ENCODE measurements at regions not wholly inside any gene's neighbourhood (a gene's known extent, or its start where the extent isn't known, plus 50 kb on each side); places are given as distances from the start of the nearest gene placed in this dataset.

GRCh38 chr17:79484600-79485418 lies 126.0 kb downstream of the RBFOX3 start:
- Mint-ChIP-seq H3K9me3 (no peaks in the 10 kb centered on the region), H3K4me3 (no peak overlapping the region), H3K27me3 (peaks cover 40% of the 10 kb centered on the region)

GRCh38 chr17:79483842-79484241 lies 127.0 kb downstream of the RBFOX3 start:
- H3K36me3 Mint-ChIP-seq (ENCODE audit: low read depth): no peaks in the 10 kb centered on the region

More at GRCh38 chr17:79484600-79485418, 126.0 kb downstream of the RBFOX3 start:
- no peaks in the 10 kb centered on the region for H3K4me1 Mint-ChIP-seq (ENCODE audit: low read depth)
- H3K36me3 Mint-ChIP-seq (ENCODE audit: low read depth): no peaks in the 10 kb centered on the region
- no peak overlapping the region for H3K27ac Mint-ChIP-seq

GRCh38 chr17:79482727-79483521 lies 127.9 kb downstream of the RBFOX3 start:
- peaks cover 37% of the 10 kb centered on the region for H3K27me3 Mint-ChIP-seq
- H3K9me3 Mint-ChIP-seq: no peaks in the 10 kb centered on the region
- no peaks in the 10 kb centered on the region for H3K36me3 Mint-ChIP-seq (ENCODE audit: low read depth)
- no peaks in the 10 kb centered on the region for H3K4me1 Mint-ChIP-seq (ENCODE audit: low read depth)
- no peak overlapping the region for H3K27ac Mint-ChIP-seq
- H3K4me3 Mint-ChIP-seq: no peak overlapping the region

More at GRCh38 chr17:79483842-79484241, 127.0 kb downstream of the RBFOX3 start:
- Mint-ChIP-seq H3K27ac (no peak overlapping the region), H3K9me3 (no peaks in the 10 kb centered on the region), H3K4me1 (ENCODE audit: low read depth) (no peaks in the 10 kb centered on the region), H3K27me3 (peaks cover 37% of the 10 kb centered on the region), H3K4me3 (no peak overlapping the region)

GRCh38 chr17:79479876-79480275 lies 131.0 kb downstream of the RBFOX3 start:
- Mint-ChIP-seq H3K9me3 (no peaks in the 10 kb centered on the region), H3K4me3 (no peak overlapping the region), H3K27ac (no peak overlapping the region), H3K36me3 (ENCODE audit: low read depth) (no peaks in the 10 kb centered on the region), H3K27me3 (peaks cover 35% of the 10 kb centered on the region), H3K4me1 (ENCODE audit: low read depth) (no peaks in the 10 kb centered on the region)

- H3K27ac Mint-ChIP-seq: no peak overlapping the region
- no peaks in the 10 kb centered on the region for H3K4me1 Mint-ChIP-seq (ENCODE audit: low read depth)
- H3K27me3 Mint-ChIP-seq: peaks cover 38% of the 10 kb centered on the region
- no peaks in the 10 kb centered on the region for H3K9me3 Mint-ChIP-seq
- no peaks in the 10 kb centered on the region for H3K36me3 Mint-ChIP-seq (ENCODE audit: low read depth)
- no peak overlapping the region for H3K4me3 Mint-ChIP-seq
Measured at GRCh38 chr17:79478841-79479240, 132.0 kb downstream of the RBFOX3 start.

- Mint-ChIP-seq H3K4me1 (ENCODE audit: low read depth) (no peaks in the 10 kb centered on the region), H3K36me3 (ENCODE audit: low read depth) (no peaks in the 10 kb centered on the region), H3K27ac (no peak overlapping the region), H3K4me3 (no peak overlapping the region), H3K27me3 (peaks cover 36% of the 10 kb centered on the region), H3K9me3 (no peaks in the 10 kb centered on the region)
Measured at GRCh38 chr17:79478051-79478461, 132.8 kb downstream of the RBFOX3 start.

- Mint-ChIP-seq H3K27ac (no peak overlapping the region), H3K4me1 (ENCODE audit: low read depth) (no peaks in the 10 kb centered on the region), H3K36me3 (ENCODE audit: low read depth) (no peaks in the 10 kb centered on the region), H3K9me3 (no peaks in the 10 kb centered on the region), H3K27me3 (peaks cover 31% of the 10 kb centered on the region), H3K4me3 (no peak overlapping the region)
Measured at GRCh38 chr17:79476074-79476652, 134.7 kb downstream of the RBFOX3 start.

GRCh38 chr17:79473876-79474440 lies 136.9 kb downstream of the RBFOX3 start:
- Mint-ChIP-seq H3K9me3 (no peaks in the 10 kb centered on the region), H3K4me1 (ENCODE audit: low read depth) (no peaks in the 10 kb centered on the region), H3K27ac (peak overlapping the region; percentile 7), H3K4me3 (no peak overlapping the region), H3K27me3 (peaks cover 30% of the 10 kb centered on the region), H3K36me3 (ENCODE audit: low read depth) (no peaks in the 10 kb centered on the region)

- peak overlapping the region; percentile 7 for H3K27ac Mint-ChIP-seq
- no peaks in the 10 kb centered on the region for H3K9me3 Mint-ChIP-seq
- peaks cover 30% of the 10 kb centered on the region for H3K27me3 Mint-ChIP-seq
- no peaks in the 10 kb centered on the region for H3K4me1 Mint-ChIP-seq (ENCODE audit: low read depth)
- H3K4me3 Mint-ChIP-seq: no peak overlapping the region
- no peaks in the 10 kb centered on the region for H3K36me3 Mint-ChIP-seq (ENCODE audit: low read depth)
Measured at GRCh38 chr17:79473111-79473875, 137.6 kb downstream of the RBFOX3 start.

GRCh38 chr17:79470754-79471153 lies 140.1 kb downstream of the RBFOX3 start:
- Mint-ChIP-seq H3K9me3 (no peaks in the 10 kb centered on the region), H3K36me3 (ENCODE audit: low read depth) (no peaks in the 10 kb centered on the region), H3K27ac (no peak overlapping the region), H3K4me1 (ENCODE audit: low read depth) (no peaks in the 10 kb centered on the region), H3K4me3 (no peak overlapping the region), H3K27me3 (peaks cover 30% of the 10 kb centered on the region)

GRCh38 chr17:79469646-79470045 lies 141.2 kb downstream of the RBFOX3 start:
- no peaks in the 10 kb centered on the region for H3K4me1 Mint-ChIP-seq (ENCODE audit: low read depth)

GRCh38 chr17:79468183-79468944 lies 142.5 kb downstream of the RBFOX3 start:
- Mint-ChIP-seq H3K27me3 (peaks cover 13% of the 10 kb centered on the region), H3K36me3 (ENCODE audit: low read depth) (no peaks in the 10 kb centered on the region), H3K9me3 (no peaks in the 10 kb centered on the region), H3K4me3 (no peak overlapping the region), H3K27ac (no peak overlapping the region), H3K4me1 (ENCODE audit: low read depth) (no peaks in the 10 kb centered on the region)

More at GRCh38 chr17:79469646-79470045, 141.2 kb downstream of the RBFOX3 start:
- no peaks in the 10 kb centered on the region for H3K9me3 Mint-ChIP-seq
- peaks cover 21% of the 10 kb centered on the region for H3K27me3 Mint-ChIP-seq
- H3K36me3 Mint-ChIP-seq (ENCODE audit: low read depth): no peaks in the 10 kb centered on the region
- H3K4me3 Mint-ChIP-seq: no peak overlapping the region
- H3K27ac Mint-ChIP-seq: no peak overlapping the region

- H3K9me3 Mint-ChIP-seq: no peaks in the 10 kb centered on the region
- no peaks in the 10 kb centered on the region for H3K4me1 Mint-ChIP-seq (ENCODE audit: low read depth)
- peaks cover 13% of the 10 kb centered on the region for H3K27me3 Mint-ChIP-seq
- no peaks in the 10 kb centered on the region for H3K36me3 Mint-ChIP-seq (ENCODE audit: low read depth)
- H3K4me3 Mint-ChIP-seq: no peak overlapping the region
- H3K27ac Mint-ChIP-seq: no peak overlapping the region
Measured at GRCh38 chr17:79466562-79467350, 144.1 kb downstream of the RBFOX3 start.
